NOMO-1 (cell line): ENCODE measurements at regions not wholly inside any gene's neighbourhood (a gene's known extent, or its start where the extent isn't known, plus 50 kb on each side); places are given as distances from the start of the nearest gene placed in this dataset.
"Not testable (repeated sequence)": the region's sequence is repeated elsewhere in the genome, so short reads cannot be mapped to it uniquely, and the experiment has no call there.

Source experiments
- DNase-seq, 2 experiments: peaks; one replicate each; lab custom pipeline; 2025; ENCODE audit not compliant: unreplicated experiment in 2 of 2; lab: John Stamatoyannopoulos, UW

DNA sequence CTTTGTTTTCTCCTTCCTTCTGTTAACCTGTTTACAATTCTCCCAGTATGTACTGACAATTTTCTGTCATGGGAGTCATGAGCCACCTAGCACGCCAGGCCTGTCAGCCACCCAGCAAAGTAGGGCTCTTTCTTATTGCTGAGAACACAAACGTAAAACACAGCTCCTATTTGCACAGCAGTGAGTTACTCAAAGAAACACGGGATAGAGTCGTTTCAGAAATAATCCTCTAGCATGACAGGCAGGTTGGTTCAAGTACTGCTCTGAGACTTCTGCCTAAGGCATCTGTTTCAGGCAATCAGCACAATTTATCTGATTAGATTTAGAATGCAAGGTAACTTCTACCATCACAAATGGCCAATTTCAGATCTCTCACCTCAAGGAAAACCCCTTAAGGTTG lies 88.8 kb downstream of the CD24 start:
- DNase-seq = no peak

DNA sequence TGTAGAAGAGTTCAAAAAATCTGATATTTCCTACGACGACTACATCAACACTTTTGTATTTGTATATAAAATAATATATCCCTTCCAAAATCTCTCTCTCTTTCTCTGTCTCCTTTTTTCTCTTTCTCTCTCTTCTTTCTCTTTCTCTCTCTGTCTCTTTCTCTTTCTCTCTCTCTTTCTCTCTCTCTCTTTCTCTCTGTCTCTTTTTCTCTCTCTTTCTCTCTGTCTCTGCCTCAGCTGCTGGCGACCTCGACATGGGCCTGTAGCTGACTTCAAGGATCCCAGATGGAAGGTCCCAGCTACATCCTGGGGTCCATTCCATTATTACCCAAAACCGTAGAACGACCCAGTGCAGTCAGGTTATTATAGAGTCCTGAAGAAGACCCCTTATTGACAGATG lies 90.0 kb downstream of the CD24 start:
- DNase-seq = no peak

DNA sequence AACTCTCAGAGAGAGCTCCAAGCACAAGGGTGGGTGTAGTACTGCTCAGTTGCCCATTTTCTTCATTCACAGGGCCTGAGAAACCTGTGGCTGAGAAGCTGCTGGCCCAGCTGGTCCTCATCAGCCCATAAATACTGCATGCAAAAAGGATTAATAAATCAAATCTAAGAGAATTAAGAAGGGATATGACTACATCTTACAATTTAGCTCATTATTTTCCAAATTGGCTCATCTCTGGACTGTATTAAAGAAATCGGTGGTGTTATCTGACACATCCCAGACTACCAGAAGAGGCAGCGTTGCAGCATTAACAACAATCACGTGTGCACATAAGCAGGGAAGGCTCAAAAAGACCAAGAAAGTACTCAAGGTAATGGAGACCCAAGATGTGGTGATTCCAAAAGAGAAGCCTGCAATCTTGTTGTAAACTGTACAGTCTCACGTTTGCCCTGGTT lies 90.7 kb downstream of the CD24 start:
- no peak for DNase-seq

DNA sequence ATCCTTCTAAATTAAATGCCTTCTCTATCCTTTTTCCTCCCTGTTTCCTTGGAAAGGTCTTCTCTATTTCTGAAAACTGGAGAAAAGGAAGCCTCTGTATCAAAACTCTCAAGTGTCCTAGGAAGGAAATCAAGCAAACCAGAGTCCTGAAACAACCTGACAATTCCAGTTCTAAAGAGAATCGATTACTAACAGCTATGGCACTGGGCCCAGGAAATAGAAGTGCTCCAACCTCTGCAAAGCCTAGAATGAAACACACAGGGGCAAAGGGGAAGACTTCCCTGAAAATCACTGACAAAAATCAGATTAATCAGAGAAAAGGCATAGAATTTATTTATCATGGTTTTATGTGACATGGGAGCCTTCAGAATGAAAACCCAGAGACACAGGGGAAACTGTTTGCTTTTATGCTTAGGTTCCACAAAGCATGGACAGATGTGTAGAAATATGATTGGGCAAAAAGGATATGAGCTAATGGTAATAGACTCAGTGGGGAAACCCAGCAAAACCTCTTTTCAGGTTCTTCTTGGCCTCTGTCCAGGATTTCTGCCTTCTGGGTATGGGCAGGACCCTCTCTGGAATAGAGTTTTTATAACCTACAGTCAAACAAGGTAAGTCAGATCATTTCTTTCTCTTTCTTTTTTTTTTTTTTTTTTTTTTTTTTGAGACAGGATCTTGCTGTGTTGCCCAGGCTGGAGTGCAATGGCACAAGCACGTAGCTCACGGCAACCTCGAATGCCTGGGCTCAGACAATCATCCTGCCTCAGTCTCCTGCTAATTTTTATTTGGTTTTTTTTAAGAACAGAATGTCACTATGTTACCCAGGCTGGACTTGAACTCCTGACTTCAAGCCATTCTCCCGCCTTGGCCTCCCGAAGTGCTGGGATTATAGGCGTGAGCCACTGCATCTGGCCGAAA lies 91.7 kb downstream of the CD24 start:
- no peak for DNase-seq

DNA sequence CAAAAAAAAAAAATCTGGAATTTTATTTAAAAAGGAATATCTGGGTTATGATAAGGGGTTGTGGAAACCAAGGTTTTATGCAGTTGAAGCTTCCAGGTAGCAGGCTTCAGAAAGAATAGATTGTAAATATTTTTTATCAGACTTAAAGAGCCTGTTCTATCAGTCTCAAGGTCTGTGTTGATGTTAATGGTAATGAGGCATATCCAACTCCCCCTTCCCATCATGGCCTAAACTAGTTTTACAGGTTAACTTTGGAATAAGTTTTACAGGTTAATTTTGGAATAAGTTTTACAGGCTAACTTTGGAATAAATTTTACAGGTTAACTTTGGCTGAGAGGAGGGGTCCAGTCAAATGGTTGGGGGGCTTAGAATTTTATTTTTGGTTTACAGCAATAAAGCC lies 92.4 kb downstream of the CD24 start:
- DNase-seq = no peak

DNA sequence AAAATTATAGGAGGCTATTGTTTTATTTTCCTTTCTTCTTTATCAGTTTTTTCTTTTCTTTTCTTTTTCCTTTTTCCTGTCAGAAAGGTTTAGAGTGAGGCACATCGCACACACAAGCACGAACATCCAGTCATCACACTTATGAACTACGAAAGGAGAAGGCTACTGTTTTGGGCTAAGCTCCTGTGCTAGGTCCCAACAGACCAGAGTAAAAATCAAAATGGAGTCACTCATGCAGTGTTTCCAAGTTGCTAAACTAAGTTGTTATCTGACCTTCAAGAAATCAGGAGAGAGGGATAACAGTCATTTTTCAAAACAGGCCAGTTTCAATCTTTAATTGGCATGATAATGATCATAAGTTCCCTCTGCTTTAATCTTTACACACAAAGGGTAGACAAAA lies 93.6 kb downstream of the CD24 start:
- DNase-seq = no peak

DNA sequence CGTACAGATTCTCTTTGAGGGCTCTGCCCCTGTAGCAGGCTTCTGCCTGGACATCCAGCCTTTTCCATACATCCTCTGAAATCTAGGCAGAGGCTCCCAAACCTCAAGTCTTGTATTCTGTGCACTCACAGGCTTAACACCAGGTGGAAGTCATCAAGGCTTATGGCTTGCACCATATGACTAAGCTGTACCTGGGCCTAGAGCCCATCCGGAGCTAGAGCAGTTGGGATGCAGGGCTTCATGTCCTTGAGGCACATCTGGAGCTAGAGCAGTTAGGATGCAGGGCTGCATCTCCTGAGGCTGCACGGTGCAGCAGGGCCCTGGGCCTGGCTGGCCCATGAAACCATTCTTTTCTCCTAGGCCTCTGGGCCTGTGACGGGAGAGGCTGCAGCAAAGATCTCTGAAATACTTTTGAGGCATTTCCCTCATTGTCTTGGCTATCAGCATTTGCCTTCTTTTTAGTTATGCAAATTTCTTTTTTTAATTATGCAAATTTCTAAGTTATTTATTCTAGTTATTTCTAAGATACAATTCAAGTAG lies 98.7 kb downstream of the CD24 start:
- DNase-seq = no peak

DNA sequence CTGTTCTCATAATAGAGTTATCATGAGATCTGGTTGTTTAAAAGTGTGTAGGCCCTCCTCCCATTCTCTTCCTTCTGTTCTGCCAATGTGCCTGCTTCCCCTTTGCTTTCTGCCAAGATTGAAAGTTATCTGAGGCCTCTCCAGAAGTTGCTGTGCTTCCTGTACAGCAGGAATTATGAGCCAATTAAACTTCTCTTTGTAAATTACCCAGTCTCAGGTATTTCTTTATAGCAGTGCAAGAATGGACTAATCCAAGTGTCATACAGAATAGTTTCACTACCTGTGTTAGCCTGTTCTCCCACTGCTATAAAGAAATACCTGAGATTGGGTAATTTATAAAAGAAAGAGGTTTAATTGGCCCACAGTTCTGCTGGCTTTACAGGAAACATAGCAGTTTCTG lies 100.0 kb downstream of the CD24 start:
- no peak for DNase-seq

DNA sequence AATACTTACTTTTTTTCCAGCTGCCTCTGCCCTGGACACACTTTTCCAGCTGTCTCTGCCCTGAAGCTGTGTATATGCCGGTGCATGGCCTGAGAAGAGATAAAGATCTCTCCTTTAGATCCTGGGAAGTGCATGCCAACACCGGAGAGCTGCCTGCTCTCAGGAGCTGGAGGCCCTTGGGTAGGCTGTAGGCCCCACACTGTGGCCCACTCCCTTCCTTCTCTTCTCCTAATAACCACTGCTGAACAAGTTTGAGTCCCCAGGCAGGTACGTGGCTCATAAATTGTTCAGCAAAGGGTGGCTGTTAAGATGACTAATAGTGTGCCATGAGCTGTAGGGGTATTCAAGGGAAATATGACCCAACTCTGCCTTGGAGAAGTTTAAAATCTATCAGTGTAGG lies 102.5 kb downstream of the CD24 start:
- no peak for DNase-seq

DNA sequence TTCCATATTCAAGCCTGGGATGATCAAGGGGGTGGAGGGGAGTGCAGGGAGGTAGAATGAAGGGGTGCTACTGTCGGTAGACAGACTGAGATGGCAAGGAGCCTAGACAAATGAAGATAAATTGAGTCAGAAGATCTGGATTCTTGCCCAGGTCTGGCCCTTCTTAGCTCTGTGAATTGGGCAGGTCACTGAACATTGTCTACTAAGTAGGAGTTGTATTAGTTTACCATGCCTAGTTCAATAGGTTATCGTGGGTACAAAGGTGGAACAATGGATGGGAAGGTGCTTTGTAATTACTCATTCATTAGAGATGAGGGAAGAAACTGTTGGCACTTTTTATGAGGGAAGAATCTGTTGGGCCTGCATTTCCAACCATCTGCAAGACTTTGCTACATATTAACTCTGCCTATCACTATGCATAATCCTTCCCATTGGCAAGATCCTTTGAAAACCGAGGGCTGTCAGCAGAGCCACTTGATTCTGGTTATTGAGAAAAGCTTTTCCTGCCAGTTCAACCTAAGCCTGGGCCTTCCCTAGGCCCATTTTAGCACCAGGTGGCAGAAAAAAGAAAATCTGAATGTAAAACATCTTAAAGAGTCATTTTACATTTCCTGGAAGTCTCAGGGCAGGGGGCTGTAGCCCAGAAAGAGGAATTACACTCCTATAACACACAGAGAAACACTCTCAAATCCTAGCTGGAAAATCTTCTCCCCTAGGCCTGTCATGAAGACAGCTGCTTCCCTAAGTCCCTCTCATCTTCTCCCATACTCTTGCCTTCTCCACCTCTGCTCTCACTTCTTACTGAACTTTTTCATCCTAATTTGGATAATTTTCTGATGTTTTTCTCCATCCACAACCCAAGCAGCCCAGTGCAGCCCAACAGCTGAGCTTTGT lies 103.5 kb downstream of the CD24 start:
- no peak for DNase-seq

DNA sequence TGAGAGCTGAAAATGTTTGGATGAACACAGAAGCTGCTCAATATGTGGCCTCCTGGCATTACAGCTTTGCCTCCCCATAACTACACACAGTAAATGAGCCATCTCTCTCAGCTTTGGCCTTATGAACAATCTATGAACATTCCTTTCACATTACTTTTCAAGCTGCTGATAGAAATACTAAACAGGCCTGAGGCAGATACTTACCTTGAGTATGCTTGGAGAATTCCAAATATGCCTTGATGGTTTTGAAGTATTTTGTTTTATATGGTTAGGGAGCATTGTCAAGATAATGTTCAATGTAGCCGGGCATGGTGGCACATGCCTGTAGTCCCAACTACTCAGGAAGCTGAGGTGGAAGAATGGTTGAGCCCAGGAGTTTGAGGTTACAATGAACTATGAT lies 104.5 kb downstream of the CD24 start:
- no peak for DNase-seq

DNA sequence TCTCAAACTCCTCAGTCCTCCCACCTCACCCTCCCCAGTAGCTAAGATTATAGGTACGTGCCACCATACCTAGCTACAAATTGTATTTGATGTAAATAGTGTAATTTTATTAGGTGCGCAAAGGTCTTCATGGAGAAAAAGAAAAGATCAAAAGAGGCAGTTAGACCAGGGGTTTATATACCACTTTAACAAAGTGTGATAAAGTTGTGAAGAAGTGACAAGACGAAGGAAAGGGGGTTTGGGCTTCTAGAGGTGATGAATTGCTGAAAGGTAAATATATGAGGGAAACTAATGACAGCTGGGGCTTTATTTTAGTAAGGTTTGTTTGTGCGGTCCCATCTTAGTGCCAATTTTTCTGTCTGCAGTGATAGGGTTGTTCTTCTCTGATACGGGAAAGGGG lies 105.3 kb downstream of the CD24 start:
- DNase-seq = no peak

DNA sequence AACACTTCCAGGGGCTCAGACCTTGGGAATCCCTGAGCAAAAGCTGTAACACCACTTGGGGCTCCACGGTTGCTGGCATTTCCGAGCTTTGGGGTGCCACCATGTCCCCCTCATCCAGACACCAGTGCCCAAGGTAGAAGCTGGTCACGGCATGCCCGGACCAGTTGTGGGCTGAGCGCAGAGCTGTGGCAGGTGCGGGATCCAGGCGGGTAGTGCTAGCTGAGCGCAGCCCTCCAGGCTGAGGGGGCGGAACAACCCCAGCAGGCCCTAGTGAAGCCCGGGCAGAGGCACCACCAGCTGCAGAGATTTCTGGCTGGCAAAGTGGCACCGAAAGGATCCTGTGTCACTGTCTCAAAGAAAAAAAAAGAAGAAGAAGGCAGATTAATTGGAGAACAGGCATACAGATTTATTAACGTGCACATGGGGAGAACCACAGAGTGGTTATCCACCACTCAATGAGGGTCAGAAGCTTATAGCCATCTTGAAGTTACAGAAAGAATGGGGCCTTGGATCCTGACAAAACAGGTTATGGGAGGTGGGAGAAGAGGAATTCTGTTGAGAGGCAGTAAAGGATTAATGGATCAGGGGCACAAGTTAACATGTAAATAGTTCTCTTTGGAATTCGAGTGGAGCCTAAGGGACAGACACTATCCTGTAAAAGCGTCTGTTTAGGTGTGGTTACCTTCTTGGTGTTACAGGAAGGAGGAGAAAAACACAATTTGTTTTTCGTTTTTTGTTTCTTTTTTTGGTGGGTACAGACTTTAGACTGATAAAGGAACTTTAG lies 107.5 kb downstream of the CD24 start:
- DNase-seq = no peak

DNA sequence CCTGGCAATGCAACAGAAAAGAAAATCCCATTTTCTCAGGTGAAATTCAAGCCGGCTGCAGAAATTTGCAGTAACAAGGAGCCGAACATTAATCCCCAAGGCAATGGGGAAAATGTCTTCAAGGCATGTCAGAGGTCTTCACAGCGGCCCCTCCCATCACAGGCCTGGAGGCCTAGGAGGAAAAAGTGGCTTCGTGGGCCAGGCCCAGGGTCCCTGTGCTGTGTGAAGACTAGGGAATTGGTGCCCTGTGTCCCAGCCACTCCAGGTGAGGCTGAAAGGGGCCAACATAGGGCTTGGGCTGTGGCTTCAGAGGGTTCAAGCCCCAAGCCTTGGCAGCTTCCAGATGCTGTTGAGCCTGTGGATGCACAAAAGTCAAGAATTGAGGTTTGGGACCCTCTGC lies 111.7 kb downstream of the CD24 start:
- no peak for DNase-seq

DNA sequence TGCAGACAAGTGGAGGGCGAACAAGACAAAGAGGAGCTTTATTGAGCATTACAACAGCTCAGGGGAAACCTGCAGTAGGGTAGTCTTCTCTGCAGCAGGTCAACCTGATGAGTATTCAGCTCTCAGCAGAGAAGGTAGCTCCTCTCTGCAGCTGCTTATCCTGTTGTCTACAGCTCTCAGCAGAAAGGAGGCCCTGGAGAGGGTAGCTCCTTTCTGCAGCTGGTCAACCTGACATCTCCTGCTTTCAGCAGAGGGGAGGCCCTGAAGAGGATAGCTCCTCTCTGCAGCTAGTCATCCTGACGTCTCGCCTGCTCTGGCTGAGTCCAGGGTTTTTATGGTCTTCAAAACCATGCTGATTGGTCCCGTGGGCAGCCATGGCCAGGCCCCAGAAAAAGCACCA lies 113.6 kb downstream of the CD24 start:
- DNase-seq = no peak

DNA sequence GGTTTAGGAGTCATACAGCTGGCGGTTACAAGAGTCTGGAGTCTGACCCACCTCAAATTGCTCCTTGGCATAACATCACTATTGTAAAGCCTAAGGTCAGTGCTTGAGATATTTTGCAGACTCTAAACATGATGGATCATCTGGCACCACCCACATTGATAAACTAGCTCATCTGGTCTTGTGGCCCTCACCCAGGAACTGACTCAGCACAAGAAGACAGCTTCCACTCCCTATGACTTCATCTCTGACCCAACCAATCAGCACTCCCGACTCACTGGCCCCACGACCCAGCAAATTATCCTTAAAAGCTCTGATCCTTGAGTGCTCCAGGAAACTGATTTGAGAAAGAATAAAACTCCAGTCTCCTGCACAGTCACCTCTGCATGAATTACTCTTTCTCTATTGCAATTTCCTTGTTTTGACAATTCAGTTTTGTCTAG lies 115.9 kb downstream of the CD24 start:
- DNase-seq = no peak

DNA sequence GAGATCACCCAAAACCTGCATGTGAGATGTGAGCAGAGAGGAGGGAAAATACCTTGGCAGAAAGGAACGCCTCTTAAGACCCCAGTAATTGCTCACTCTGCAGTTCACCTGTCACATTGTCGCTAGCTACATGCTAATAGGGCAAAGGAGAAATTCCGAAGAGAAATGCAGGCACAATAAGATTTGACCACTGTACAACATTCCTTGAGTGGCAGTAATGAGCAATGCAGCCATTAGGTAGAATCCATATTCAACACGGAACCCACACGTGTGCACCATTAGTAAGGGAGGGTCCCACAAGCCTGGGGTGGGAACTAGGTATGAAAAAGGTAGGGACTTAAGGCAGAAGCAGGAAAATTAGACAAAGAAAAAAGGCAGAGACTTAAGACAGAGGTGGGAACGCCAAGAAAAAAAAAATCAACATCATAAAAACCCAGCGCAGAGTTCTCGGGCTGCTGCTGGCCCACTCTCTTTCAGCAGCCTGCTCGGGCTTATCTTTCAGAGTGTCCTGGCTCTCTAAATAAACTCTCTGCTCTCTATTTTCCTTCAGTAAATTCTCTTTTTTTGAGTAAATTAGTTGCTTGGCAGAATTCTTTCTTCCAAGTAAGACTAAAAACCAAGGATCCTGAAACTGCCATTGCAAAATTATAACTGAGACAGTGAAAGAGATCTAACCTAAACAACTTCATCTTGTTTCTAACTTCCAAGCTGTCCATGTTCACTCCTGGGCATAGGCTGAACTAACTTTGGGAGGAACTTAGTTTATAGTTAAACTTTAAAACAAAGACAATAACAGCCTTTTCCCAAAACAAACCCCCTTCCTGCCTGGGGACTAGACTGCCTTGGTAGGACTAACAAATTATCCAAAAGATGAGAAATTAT lies 116.5 kb downstream of the CD24 start:
- no peak for DNase-seq

DNA sequence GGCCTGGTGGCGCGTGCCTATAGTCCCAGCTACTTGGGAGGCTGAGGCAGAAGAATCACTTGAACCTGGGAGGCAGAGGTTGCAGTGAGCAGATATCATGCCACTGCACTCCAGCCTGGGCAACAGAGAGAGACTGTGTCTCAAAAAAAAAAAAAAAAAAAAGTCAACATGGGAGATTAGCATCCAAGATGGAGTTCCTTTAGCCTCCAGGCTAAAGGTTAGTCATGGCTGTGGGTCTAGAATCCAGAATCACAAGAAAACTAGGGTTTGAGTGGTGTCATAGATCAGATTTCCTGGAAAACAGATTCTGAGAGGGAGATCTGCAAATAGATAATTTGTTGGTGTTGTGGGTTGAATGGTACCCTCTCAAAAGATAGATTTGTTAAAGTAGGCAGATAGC lies 117.2 kb downstream of the CD24 start:
- DNase-seq = not testable (repeated sequence)

DNA sequence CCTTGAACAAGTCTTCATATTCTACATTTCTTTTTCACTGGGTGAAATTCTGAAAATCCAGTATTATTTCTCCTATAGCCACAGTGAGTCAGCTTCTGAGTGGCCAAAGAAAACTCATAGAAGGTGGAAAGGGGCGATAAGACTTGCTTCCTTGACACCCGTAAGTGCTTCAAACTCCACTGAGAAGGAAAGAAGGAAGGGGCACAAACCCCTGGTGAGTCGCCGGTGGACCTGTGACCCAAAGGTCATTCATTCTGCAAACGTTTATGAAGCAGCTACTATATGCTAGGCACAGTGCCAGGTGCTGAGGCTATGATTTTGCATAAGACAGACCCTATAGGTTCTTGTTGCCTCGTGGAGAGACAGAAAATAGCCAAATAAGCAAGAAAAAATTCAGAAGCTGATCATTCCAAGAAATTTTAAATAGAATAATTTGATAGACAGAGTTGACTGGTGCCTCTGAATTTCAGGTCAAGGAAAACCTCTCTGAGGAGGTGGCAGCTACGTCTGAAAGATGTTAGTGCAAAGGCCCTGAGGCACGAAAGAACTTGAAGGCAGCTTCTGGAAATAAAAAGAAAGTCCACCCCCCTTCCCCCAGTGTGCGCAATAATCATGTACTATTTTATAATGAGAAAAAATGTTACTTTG lies 118.2 kb downstream of the CD24 start:
- no peak for DNase-seq
